Vagina (tissue), 2 donors: ENCODE measurements at regions not wholly inside any gene's neighbourhood (a gene's known extent, or its start where the extent isn't known, plus 50 kb on each side); places are given as distances from the start of the nearest gene placed in this dataset.
"Not testable (repeated sequence)": the region's sequence is repeated elsewhere in the genome, so short reads cannot be mapped to it uniquely, and the experiment has no call there.

Experiments
- DNase-seq, 2 donors: peaks; one replicate each; pipeline ENCODE4 v3.0.0-alpha.2; 2017; ENCODE audit errors: extremely low spot score in 2 of 2
- H3K27ac ChIP-seq: fragments of 200-600 bp; sonication (generic); one replicate; pipeline ENCODE4 v1.5.1; 2019
- H3K27me3 ChIP-seq: fragments of 200-600 bp; sonication (generic); one replicate; pipeline ENCODE4 v1.5.1; 2019
- H3K36me3 ChIP-seq, 2 donors: fragments of 200-600 bp; sonication (generic); one replicate each; pipeline ENCODE4 v1.5.1; 2017 to 2019
- H3K4me1 ChIP-seq: fragments of 200-600 bp; sonication (generic); one replicate; pipeline ENCODE4 v1.5.1; 2019
- H3K4me3 ChIP-seq, 2 donors: fragments of 200-600 bp; sonication (generic); 1 replicate in 1 of 2; 2 replicates in 1 of 2; pipeline ENCODE4 v1.5.1; 2016 to 2019
- H3K9me3 ChIP-seq: fragments of 200-600 bp; sonication (generic); one replicate; pipeline ENCODE4 v1.5.1; 2019
- POLR2A ChIP-seq, 2 donors: fragments of 450-650 bp; IDR thresholded peaks; one replicate each; pipeline ENCODE4 v1.6.1; 2017; ENCODE audit warnings: antibody characterized with exemption in 2 of 2, mild to moderate bottlenecking in 2 of 2, moderate library complexity in 2 of 2
- POLR2AphosphoS5 ChIP-seq, 2 donors: sonication (generic); formaldehyde crosslinking; IDR thresholded peaks; one replicate each; pipeline ENCODE4 v1.9.0; 2017; ENCODE audit warnings: antibody characterized with exemption in 2 of 2, mild to moderate bottlenecking in 2 of 2, low read depth in 1 of 2; ENCODE audit not compliant: insufficient read depth in 1 of 2
- intact Hi-C: fragments of 100-400 bp; cut with DNase I; formaldehyde crosslinking; loops from one replicate; pipeline ENCODE4 v1.15.1; 2023
- TF ChIP-seq, protein P1 (sequence below), 3 experiments: fragments of 450-650 bp in 2 of 3; fragments of 200-600 bp in 1 of 3; sonication (generic) in 1 of 3; IDR thresholded peaks; one replicate each; pipeline ENCODE4 v1.5.1; 2017 to 2019; ENCODE audit warnings: antibody characterized with exemption in 3 of 3, mild to moderate bottlenecking in 2 of 3, moderate library complexity in 2 of 3

DNA sequence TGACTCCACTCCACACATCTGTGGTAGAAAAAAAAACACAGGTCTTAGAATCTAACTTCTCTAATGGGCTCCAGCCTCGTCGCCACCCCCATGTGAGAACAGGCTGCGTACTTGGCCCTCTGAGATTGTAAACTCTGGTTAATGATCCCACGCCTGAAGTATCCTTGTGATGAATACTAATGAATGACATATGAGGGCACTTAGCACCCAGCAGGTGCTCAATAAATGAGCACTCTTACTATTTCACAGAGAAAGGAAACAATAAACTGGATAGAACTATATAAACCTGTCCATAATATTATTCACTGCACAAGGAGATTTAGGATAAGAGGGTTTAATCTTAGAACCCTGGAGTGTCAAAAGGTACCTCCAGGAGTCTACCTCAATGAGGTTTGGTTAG, 310.1 kb upstream of the HNRNPA3 start:
- no peaks in the 10 kb centered on the region for H3K4me1 ChIP-seq
- no peaks in the 10 kb centered on the region for H3K27me3 ChIP-seq
- TF ChIP-seq POLR2AphosphoS5 (IDR thresholded peaks at IDR 0.05; ENCODE audit: insufficient read depth in 1 of 2, low read depth in 1 of 2) (no peak), POLR2A (IDR thresholded peaks at IDR 0.05) (no peak)
- TF ChIP-seq, protein P1, sequence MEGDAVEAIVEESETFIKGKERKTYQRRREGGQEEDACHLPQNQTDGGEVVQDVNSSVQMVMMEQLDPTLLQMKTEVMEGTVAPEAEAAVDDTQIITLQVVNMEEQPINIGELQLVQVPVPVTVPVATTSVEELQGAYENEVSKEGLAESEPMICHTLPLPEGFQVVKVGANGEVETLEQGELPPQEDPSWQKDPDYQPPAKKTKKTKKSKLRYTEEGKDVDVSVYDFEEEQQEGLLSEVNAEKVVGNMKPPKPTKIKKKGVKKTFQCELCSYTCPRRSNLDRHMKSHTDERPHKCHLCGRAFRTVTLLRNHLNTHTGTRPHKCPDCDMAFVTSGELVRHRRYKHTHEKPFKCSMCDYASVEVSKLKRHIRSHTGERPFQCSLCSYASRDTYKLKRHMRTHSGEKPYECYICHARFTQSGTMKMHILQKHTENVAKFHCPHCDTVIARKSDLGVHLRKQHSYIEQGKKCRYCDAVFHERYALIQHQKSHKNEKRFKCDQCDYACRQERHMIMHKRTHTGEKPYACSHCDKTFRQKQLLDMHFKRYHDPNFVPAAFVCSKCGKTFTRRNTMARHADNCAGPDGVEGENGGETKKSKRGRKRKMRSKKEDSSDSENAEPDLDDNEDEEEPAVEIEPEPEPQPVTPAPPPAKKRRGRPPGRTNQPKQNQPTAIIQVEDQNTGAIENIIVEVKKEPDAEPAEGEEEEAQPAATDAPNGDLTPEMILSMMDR (IDR thresholded peaks at IDR 0.05) = no peak
- no peaks in the 10 kb centered on the region for H3K36me3 ChIP-seq
- H3K9me3 ChIP-seq = no peaks in the 10 kb centered on the region
- H3K27ac ChIP-seq = no peak overlapping the region
- H3K4me3 ChIP-seq = no peak overlapping the region
- DNase-seq = no peak
- intact Hi-C loops = no loop called here

DNA sequence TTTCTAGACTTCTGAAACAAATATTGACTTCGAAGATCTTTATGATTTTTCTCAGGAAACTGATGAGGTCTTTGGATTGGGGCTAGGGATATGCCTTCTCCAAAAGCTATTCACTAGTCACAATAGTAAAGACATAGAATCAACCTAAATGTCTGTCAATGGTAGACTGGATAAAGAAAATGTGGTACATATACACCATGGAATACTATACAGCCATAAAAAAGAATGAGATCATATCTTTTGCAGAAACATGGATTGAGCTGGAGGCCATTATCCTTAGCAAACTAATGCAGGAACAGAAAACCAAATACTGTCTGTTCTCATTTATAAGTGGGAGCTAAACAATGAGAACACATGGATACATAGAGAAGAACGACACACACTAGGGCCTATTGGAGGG, 308.5 kb upstream of the HNRNPA3 start:
- H3K36me3 ChIP-seq, H3K27me3 ChIP-seq, H3K9me3 ChIP-seq, DNase-seq, H3K4me1 ChIP-seq, intact Hi-C loops, H3K4me3 ChIP-seq, H3K27ac ChIP-seq: not testable (repeated sequence)

DNA sequence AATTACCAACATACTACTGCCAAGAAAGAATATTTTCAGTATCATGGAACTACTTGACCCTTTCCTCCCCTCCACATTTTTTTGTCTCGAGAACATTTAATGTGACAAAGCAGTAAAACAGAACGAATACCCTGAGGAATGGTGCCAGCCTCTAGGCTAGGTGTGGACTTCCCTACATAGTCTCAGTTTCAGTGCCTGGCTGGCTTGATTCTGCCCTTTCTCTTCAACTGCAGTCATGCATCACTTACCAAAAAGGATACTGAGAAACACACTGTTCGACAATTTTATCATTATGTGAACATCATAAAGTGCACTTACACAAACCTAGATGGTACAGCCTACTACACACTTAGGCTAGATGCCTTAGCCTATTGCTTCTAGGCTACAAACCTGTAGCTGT, 305.3 kb upstream of the HNRNPA3 start:
- Histone ChIP-seq H3K4me3 (no peak overlapping the region), H3K27me3 (no peaks in the 10 kb centered on the region), H3K4me1 (no peaks in the 10 kb centered on the region), H3K27ac (no peak overlapping the region), H3K9me3 (no peaks in the 10 kb centered on the region), H3K36me3 (no peaks in the 10 kb centered on the region)
- DNase-seq = no peak
- TF ChIP-seq POLR2A (IDR thresholded peaks at IDR 0.05) = no peak
- no peak for TF ChIP-seq POLR2AphosphoS5 (IDR thresholded peaks at IDR 0.05; ENCODE audit: insufficient read depth in 1 of 2, low read depth in 1 of 2)
- TF ChIP-seq, protein P1 (IDR thresholded peaks at IDR 0.05) = no peak
- intact Hi-C loops = no loop called here

DNA sequence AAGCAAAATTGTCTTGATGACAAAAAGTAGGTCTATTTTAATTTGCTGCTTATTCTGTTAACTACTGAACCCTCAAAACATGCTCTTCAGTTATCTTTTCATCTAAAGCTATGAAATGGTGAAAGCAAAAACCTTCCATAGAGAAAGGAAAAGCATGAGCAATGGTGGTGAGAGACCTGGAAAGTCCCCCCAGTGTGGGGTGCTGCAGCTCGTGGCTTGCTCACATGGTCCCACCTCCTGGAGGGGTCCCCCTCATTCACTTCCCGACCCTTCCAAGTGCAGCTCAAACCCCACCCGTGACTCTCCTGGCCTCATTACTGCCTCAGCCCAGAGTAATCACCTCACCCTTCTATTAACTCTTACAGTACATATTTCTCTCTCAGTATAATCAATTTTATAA, 301.8 kb upstream of the HNRNPA3 start:
- intact Hi-C loops = no loop called here

DNA sequence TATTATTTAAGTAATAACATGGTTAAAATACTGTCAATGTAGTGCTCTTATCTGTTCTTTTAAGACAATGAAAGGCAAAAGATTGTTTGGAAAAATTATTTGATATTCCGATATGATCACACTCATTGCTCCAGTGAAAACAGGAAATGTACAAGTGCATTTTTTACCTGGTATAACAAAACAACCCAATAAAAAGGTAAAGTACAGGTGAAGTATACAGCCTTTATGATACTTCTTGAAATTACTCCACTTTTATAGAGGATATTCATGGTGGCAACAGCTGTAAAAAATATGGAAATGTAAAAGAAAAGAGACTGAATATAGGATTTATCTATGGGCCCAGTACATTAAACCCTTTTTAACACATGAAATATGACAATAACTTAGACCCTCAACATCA, 298.6 kb upstream of the HNRNPA3 start:
- intact Hi-C loops = no loop called here

More for the DNA sequence above, 301.8 kb upstream of the HNRNPA3 start:
- no peak for DNase-seq
- Histone ChIP-seq H3K4me1 (no peaks in the 10 kb centered on the region), H3K4me3 (no peak overlapping the region), H3K27ac (no peak overlapping the region), H3K9me3 (no peaks in the 10 kb centered on the region), H3K36me3 (no peaks in the 10 kb centered on the region), H3K27me3 (no peaks in the 10 kb centered on the region)
- no peak for TF ChIP-seq POLR2AphosphoS5 (IDR thresholded peaks at IDR 0.05; ENCODE audit: insufficient read depth in 1 of 2, low read depth in 1 of 2)
- no peak for TF ChIP-seq POLR2A (IDR thresholded peaks at IDR 0.05)
- TF ChIP-seq, protein P1 (IDR thresholded peaks at IDR 0.05) = no peak

DNA sequence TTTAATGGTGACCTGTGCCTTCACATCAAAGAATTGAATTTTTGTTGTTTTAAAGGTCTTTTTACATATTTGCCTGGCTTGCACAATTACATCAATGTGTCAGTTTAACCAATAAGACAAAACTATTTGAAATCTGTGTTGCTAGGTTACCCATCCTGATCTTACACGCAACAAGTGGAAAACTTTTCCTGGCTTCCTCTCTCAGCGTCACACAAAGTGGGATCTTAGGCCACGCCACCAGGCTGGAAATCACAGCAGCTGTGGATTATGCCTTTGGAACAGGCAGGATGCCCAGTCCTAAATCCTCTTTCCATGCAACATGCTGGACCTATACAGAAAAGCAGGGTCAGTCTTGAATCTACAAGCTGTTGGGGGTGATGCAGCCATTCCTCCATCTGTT, 298.2 kb upstream of the HNRNPA3 start:
- H3K36me3 ChIP-seq = no peaks in the 10 kb centered on the region
- no peaks in the 10 kb centered on the region for H3K4me1 ChIP-seq
- no peak for TF ChIP-seq POLR2AphosphoS5 (IDR thresholded peaks at IDR 0.05; ENCODE audit: insufficient read depth in 1 of 2, low read depth in 1 of 2)
- TF ChIP-seq, protein P1 (IDR thresholded peaks at IDR 0.05) = no peak
- TF ChIP-seq POLR2A (IDR thresholded peaks at IDR 0.05) = no peak
- H3K27ac ChIP-seq = no peak overlapping the region
- no peak overlapping the region for H3K4me3 ChIP-seq
- H3K9me3 ChIP-seq = no peaks in the 10 kb centered on the region
- intact Hi-C loops = no loop called here
- DNase-seq = no peak
- H3K27me3 ChIP-seq = no peaks in the 10 kb centered on the region

More for the DNA sequence above, 298.6 kb upstream of the HNRNPA3 start:
- no peak overlapping the region for H3K4me3 ChIP-seq
- DNase-seq = no peak
- no peak overlapping the region for H3K27ac ChIP-seq
- no peak for TF ChIP-seq POLR2A (IDR thresholded peaks at IDR 0.05)
- no peaks in the 10 kb centered on the region for H3K4me1 ChIP-seq
- H3K27me3 ChIP-seq = no peaks in the 10 kb centered on the region
- no peaks in the 10 kb centered on the region for H3K9me3 ChIP-seq
- no peaks in the 10 kb centered on the region for H3K36me3 ChIP-seq

DNA sequence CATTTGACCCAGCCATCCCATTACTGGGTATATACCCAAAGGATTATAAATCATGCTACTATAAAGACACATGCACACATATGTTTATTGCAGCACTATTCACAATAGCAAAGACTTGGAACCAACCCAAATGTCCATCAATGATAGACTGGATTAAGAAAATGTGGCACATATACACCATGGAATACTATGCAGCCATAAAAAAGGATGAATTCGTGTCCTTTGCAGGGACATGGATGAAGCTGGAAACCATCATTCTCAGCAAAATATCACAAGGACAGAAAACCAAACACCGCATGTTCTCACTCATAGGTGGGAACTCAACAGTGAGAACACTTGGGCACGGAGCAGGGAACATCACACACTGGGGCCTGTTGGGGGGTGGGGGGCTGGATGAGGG, 290.0 kb upstream of the HNRNPA3 start:
- H3K4me3 ChIP-seq, H3K9me3 ChIP-seq, H3K4me1 ChIP-seq, H3K27me3 ChIP-seq, intact Hi-C loops, DNase-seq, H3K27ac ChIP-seq, H3K36me3 ChIP-seq: not testable (repeated sequence)
